ENCODE measurements at regions not wholly inside any gene's neighbourhood (a gene's known extent, or its start where the extent isn't known, plus 50 kb on each side); places are given as distances from the start of the nearest gene placed in this dataset.

DNA sequence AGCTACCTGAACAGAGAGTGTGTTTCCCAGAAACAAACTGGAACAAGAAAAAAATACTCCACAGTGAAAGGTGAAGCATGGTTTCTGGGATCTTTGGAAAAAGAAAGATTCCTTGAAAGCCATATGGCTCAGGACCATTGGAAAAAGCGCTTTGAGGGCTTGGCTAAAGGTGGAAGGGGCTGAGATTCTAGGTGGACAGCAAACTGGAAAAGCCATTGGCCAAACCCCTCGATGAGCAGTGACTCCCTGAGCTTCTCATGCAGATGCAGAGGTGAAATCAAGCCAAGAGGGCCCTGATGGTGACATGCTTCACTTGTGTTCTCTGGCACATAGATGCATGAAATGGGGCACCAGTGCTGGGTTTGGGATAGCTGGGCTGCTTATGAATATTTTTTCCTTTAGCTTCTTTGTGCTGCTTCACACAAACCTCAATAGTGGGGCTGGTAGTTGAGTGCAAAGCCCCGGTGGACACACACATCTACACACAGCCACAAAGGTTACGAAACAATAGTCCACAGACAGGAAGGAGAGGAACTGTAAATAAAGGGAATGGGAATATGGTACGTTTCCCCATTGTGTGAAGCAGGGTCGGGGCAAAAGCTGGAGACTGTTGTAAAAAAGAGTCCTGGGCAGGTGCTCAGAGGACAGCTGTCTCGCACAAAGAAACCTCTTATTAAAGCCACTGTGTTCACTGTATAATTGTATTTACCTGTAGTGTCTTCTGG lies 117.8 kb downstream of the FOXA2 start:
- Histone ChIP-seq H3K9ac (ENCODE audit: insufficient read depth in 1 of 2, low read depth in 2 of 2, low read length in 2 of 2) (no peak overlapping the region), H3K4me2 (ENCODE audit: insufficient read depth, low read length) (no peak overlapping the region), H4K20me1 (replicated peaks; ENCODE audit: control insufficient read depth, insufficient read depth, low read length) (no peaks in the 10 kb centered on the region), H3K27ac (ENCODE audit: extremely low read depth, low read depth, low read length) (no peak overlapping the region), H3K4me3 (no peak overlapping the region), H3K79me2 (ENCODE audit: control insufficient read depth, insufficient read depth, low read length) (no peaks in the 10 kb centered on the region), H3K9me1 (ENCODE audit: control insufficient read depth, insufficient read depth, low read length) (no peaks in the 10 kb centered on the region), H3K27me3 (ENCODE audit: control insufficient read depth in 2 of 2, insufficient read depth in 2 of 2, low read length in 2 of 2) (no peaks in the 10 kb centered on the region), H3K4me1 (replicated peaks in 1 of 2; ENCODE audit: control insufficient read depth in 2 of 2, insufficient read depth in 2 of 2, low read length in 2 of 2) (peaks cover 1 to 10% of the 10 kb centered on the region in 2 experiments; a peak in 4 of 5 replicates), H3K36me3 (ENCODE audit: control insufficient read depth, insufficient read depth, low read length) (no peaks in the 10 kb centered on the region), H3K9me3 (replicated peaks; ENCODE audit: control insufficient read depth, insufficient read depth, low read depth, low read length) (no peaks in the 10 kb centered on the region), H2AFZ (ENCODE audit: low read depth, low read length) (no peak overlapping the region)
- in situ Hi-C loops (cut with MboI) (no loop called here), intact Hi-C loops (cut with micrococcal nuclease) (no loop called here)
- 36% methylated on average over 6 of the region's 7 CpGs for WGBS (ENCODE audit: insufficient coverage, low coverage, missing lambda C conversion rate)
- no TSS peak for BruUV-seq (replicated peaks)
- CTCF ChIA-PET (ENCODE audit: low intra/inter-chr PET ratio): no interaction called here
- ATAC-seq (no peak), FAIRE-seq (no peak), DNase-seq (ENCODE audit: extremely low read depth in 1 of 4, low spot score in 3 of 4) (no peak)
- no peak for TF ChIP-seq SMAD1 (IDR thresholded peaks at IDR 0.05; ENCODE audit: low read depth, low read length, partially characterized antibody)
- TF ChIP-seq HEY1 (CRISPR knock-in tag; IDR thresholded peaks at IDR 0.05; ENCODE audit: borderline replicate concordance): no peak
- no peak for TF ChIP-seq MEF2A (IDR thresholded peaks at IDR 0.05; ENCODE audit: control insufficient read depth, low read depth, low read length)
- no peak for TF ChIP-seq ZNF75A (CRISPR knock-in tag; IDR thresholded peaks at IDR 0.05)
- TF ChIP-seq KDM2B (CRISPR knock-in tag; IDR thresholded peaks at IDR 0.05): no peak
- no peak for TF ChIP-seq PHB (CRISPR knock-in tag; IDR thresholded peaks at IDR 0.05)
- no peak for TF ChIP-seq ZBTB43 (CRISPR knock-in tag; IDR thresholded peaks at IDR 0.05)
- no peak for TF ChIP-seq PCBP2 (IDR thresholded peaks at IDR 0.05; ENCODE audit: low read depth, low read length, poor library complexity, severe bottlenecking)
- TF ChIP-seq LCOR (CRISPR knock-in tag; IDR thresholded peaks at IDR 0.05): no peak
- TF ChIP-seq MCM7 (IDR thresholded peaks at IDR 0.05): no peak
- no peak for TF ChIP-seq SNIP1 (IDR thresholded peaks at IDR 0.05; ENCODE audit: low read depth)
- POLR2A ChIA-PET: no interaction called here

All from K562 (cell line).